22Rv1 (cell line): ENCODE measurements at regions not wholly inside any gene's neighbourhood (a gene's known extent, or its start where the extent isn't known, plus 50 kb on each side); places are given as distances from the start of the nearest gene placed in this dataset.

Source experiments
- H3K27ac ChIP-seq: fragments of 450-650 bp; 2 replicates; pipeline ENCODE4 v1.5.1; 2017
- ZFX ChIP-seq: fragments of 450-650 bp; IDR thresholded peaks from 2 replicates; pipeline ENCODE4 v1.6.1; 2017; ENCODE audit warnings: antibody characterized with exemption, borderline replicate concordance
- TF ChIP-seq, protein P1 (sequence below): fragments of 450-650 bp; IDR thresholded peaks from 2 replicates; pipeline ENCODE4 v1.5.1; 2017; ENCODE audit warnings: mild to moderate bottlenecking

DNA sequence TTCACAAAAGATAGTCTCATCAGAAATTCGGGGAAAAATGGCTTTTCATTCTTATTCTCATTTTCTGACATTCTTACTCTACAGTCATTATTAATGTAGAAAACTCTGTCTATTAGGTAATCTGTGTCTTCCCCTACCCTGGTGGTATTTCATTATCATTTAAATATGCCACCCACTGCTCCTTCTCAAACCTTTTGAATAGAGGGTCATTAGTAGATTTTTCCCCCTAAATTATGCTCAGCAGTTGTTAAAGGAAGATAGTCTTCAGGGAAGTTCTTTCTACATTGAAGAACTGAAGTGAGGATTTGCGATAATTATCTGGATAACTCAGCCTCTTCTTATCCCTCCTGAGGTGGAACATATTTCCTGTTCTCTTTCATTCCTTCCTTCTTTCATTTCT is 989.5 kb upstream of the RBFOX1 start:
- TF ChIP-seq, protein P1, sequence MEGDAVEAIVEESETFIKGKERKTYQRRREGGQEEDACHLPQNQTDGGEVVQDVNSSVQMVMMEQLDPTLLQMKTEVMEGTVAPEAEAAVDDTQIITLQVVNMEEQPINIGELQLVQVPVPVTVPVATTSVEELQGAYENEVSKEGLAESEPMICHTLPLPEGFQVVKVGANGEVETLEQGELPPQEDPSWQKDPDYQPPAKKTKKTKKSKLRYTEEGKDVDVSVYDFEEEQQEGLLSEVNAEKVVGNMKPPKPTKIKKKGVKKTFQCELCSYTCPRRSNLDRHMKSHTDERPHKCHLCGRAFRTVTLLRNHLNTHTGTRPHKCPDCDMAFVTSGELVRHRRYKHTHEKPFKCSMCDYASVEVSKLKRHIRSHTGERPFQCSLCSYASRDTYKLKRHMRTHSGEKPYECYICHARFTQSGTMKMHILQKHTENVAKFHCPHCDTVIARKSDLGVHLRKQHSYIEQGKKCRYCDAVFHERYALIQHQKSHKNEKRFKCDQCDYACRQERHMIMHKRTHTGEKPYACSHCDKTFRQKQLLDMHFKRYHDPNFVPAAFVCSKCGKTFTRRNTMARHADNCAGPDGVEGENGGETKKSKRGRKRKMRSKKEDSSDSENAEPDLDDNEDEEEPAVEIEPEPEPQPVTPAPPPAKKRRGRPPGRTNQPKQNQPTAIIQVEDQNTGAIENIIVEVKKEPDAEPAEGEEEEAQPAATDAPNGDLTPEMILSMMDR: no peak
- H3K27ac ChIP-seq: no peak overlapping the region

DNA sequence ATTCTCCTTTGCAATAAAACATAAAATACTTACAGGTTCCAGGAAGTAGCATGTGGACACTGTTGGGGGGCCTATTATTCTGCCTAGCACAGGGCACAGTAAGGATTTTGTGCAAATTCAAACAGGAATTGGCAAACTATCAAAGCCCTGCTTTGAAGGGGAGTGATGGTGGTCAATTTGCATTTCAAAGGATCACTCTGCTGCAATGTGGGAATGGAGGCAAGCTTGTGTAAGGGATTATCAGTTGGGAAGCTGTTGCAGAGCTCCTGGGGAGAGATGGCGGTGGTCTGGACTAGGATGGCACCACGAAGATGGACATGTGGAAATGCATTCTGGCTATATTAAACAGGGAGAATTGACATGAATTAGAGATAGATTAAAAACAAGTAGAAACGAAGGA is 990.7 kb upstream of the RBFOX1 start:
- no peak for TF ChIP-seq ZFX
- TF ChIP-seq, protein P1: no peak
- H3K27ac ChIP-seq: no peak overlapping the region

DNA sequence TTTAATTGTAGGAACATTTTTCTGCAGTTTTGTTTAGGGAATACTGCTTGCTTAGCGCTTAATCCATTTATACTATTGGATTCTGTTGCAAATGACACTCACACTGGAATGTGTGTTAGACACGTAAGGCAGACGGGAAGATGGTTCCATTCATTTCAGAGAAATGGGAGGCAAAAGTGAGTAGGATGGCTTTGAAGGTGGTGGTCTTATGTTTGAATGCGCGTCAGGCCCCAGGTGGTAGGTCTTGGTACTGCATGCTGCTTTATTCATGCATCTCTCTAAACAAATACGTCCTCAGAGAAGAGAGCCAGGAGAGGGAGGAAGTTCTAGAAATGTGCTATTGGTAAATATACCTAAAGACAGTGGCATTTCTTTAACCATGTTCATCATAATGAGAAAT is 997.6 kb upstream of the RBFOX1 start:
- TF ChIP-seq, protein P1: peak; percentile 75
- TF ChIP-seq ZFX: no peak
- no peak overlapping the region for H3K27ac ChIP-seq

DNA sequence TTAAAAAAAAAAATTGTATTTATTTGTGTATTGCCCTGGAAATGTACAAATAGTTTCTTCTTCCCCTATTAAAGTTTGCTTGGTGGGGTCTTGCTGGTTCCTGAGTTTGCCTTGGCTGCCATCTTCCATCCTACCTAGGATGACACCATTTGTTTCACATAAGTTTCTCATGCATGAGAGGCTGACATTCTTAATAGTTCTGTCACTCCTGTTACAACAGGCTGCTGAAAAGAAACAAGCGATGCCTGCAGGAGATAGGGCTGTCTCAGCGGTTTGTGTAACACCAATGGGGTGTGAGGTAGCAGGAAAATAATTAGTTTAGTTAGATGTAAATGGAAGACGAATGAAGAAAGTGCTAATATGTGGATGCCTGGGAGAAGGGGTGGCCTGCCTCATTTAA is 1000.9 kb upstream of the RBFOX1 start:
- no peak for TF ChIP-seq ZFX
- TF ChIP-seq, protein P1: no peak
- H3K27ac ChIP-seq: no peak overlapping the region

DNA sequence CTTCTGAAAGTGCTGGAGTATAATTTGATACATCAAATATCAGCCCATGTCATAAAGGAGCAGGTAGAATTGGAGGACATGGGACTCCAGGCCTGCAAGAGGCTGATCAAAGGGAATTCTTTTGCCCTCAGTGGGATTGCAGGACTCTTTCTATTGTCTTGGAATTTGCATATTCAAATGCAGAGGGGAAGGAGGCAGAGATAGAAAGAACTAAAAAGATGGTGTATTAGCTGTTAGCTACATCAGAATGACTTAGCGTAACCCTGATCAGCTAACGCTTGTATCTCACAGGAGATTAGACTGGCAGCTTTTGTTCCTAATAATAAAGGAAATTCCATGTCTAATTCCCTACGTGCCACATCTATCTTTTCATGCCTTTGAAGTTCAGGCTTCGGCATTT is 1014.7 kb upstream of the RBFOX1 start:
- H3K27ac ChIP-seq: no peak overlapping the region
- TF ChIP-seq, protein P1: no peak
- TF ChIP-seq ZFX: no peak

DNA sequence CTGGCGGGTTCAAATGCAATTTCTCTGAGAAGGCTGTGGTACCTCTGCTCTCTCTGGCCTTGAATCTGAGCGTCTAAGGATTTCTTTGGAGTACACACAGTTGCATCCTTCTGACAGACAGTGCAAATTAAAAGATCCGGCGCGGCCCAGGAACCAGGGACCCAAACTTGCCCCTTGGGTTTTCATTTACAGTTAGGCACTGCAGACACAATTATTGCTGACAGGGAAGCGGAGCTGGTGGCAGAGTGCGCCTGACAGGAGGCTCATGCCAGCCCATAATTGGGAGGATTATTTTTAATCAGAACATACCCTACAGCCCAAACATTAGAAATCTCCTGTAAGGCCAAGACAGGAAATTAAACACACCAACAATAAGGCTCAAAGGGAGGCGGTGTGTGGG is 1023.4 kb upstream of the RBFOX1 start:
- no peak overlapping the region for H3K27ac ChIP-seq
- no peak for TF ChIP-seq ZFX
- TF ChIP-seq, protein P1: no peak

DNA sequence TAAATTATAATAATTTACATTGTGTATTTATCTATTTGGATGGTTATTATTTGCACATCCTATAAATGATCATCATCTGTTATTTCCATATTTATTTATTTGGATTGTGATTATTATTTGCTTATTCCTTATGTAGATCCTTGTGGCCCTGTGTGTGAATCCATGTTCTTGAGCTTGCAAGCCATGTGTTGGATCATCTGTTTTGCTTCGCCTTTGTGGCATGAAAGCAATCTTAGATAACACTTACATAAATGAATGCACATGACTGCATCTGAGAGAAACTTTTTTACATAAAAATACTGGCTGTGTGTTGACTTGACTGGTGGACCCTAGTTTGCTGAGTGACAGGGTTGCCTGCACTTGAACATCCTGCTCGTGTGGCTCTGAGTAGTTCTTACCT is 1024.5 kb upstream of the RBFOX1 start:
- TF ChIP-seq, protein P1: no peak
- no peak for TF ChIP-seq ZFX
- no peak overlapping the region for H3K27ac ChIP-seq
